ENCODE measurements at regions not wholly inside any gene's neighbourhood (a gene's known extent, or its start where the extent isn't known, plus 50 kb on each side); places are given as distances from the start of the nearest gene placed in this dataset.
A peak's percentile ranks its signal among the peaks of the same experiment; 100 is the strongest.

- Histone ChIP-seq H3K27ac (ENCODE audit: extremely low read depth, low read depth, low read length) (no peak overlapping the region), H3K4me1 (ENCODE audit: control insufficient read depth, insufficient read depth, low read length) (no peaks in the 10 kb centered on the region), H3K4me3 (ENCODE audit: low read depth, low read length) (no peak overlapping the region), H3K9me3 (ENCODE audit: control insufficient read depth, insufficient read depth, low read depth, low read length) (no peaks in the 10 kb centered on the region), H3K36me3 (ENCODE audit: control insufficient read depth in 2 of 2, insufficient read depth in 1 of 2, low read length in 2 of 2) (no peaks in the 10 kb centered on the region)
- no peak for TF ChIP-seq ZNF148 (tag by site-specific recombination; IDR thresholded peaks at IDR 0.05; ENCODE audit: borderline replicate concordance)
- peak; percentile 24 for TF ChIP-seq SETDB1 (IDR thresholded peaks at IDR 0.05; ENCODE audit: insufficient read length, low read length)
- TF ChIP-seq, protein P1, sequence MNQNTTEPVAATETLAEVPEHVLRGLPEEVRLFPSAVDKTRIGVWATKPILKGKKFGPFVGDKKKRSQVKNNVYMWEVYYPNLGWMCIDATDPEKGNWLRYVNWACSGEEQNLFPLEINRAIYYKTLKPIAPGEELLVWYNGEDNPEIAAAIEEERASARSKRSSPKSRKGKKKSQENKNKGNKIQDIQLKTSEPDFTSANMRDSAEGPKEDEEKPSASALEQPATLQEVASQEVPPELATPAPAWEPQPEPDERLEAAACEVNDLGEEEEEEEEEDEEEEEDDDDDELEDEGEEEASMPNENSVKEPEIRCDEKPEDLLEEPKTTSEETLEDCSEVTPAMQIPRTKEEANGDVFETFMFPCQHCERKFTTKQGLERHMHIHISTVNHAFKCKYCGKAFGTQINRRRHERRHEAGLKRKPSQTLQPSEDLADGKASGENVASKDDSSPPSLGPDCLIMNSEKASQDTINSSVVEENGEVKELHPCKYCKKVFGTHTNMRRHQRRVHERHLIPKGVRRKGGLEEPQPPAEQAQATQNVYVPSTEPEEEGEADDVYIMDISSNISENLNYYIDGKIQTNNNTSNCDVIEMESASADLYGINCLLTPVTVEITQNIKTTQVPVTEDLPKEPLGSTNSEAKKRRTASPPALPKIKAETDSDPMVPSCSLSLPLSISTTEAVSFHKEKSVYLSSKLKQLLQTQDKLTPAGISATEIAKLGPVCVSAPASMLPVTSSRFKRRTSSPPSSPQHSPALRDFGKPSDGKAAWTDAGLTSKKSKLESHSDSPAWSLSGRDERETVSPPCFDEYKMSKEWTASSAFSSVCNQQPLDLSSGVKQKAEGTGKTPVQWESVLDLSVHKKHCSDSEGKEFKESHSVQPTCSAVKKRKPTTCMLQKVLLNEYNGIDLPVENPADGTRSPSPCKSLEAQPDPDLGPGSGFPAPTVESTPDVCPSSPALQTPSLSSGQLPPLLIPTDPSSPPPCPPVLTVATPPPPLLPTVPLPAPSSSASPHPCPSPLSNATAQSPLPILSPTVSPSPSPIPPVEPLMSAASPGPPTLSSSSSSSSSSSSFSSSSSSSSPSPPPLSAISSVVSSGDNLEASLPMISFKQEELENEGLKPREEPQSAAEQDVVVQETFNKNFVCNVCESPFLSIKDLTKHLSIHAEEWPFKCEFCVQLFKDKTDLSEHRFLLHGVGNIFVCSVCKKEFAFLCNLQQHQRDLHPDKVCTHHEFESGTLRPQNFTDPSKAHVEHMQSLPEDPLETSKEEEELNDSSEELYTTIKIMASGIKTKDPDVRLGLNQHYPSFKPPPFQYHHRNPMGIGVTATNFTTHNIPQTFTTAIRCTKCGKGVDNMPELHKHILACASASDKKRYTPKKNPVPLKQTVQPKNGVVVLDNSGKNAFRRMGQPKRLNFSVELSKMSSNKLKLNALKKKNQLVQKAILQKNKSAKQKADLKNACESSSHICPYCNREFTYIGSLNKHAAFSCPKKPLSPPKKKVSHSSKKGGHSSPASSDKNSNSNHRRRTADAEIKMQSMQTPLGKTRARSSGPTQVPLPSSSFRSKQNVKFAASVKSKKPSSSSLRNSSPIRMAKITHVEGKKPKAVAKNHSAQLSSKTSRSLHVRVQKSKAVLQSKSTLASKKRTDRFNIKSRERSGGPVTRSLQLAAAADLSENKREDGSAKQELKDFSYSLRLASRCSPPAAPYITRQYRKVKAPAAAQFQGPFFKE (tag by site-specific recombination; IDR thresholded peaks at IDR 0.05; ENCODE audit: borderline replicate concordance), result no peak
- no peak for TF ChIP-seq ZBTB48 (tag by site-specific recombination; IDR thresholded peaks at IDR 0.05)
- TF ChIP-seq ZNF311 (tag by site-specific recombination; IDR thresholded peaks at IDR 0.05; ENCODE audit: borderline replicate concordance), result no peak
- POLR2A ChIA-PET, result no interaction called here
- CTCF ChIA-PET, result no interaction called here
These were observed 69.7 kb upstream of the H2AZ1 start for GRCh38 chr4:100019821-100020220.

DNA sequence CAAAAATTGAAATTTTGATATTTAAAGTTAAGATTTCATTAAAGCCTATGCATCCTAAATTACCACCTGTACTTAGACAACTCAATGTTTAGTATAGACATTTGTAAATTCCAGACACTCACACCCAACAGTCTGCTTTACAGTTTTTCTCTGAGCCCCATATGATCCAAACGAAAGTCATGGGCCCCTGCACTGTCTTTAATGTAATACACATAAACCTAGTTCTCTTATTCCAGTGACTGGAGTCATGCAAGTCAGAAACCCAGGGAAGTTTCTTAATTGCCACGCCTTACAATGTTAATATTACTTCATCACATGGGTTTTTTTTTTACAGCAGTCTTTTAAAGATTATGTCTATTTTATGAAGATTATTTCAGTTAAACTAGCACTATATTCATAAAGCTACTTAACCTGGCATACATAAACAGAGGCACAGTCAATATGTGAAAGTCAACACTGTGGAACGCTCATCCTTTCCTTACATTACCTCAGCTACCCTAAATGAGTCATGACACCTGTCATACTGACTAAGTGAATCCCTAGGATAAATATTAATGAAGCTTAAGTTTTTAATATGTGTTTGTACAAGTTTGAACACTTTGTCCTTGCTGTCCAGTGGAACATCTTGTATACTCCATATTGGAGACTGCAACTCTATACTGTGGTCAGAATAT lies 67.7 kb upstream of the H2AZ1 start:
- ChIA-PET POLR2A (no interaction called here), CTCF (interaction anchor here (0.6 kb wide), 1 partner anchor 210 kb away, joined by 3 read pairs; no protein-coding TSS in a partner anchor)
- Histone ChIP-seq H3K36me3 (ENCODE audit: control insufficient read depth in 2 of 2, insufficient read depth in 1 of 2, low read length in 2 of 2) (no peaks in the 10 kb centered on the region), H3K9me3 (ENCODE audit: control insufficient read depth, insufficient read depth, low read depth, low read length) (no peaks in the 10 kb centered on the region), H3K27ac (ENCODE audit: extremely low read depth, low read depth, low read length) (no peak overlapping the region), H3K4me1 (ENCODE audit: control insufficient read depth, insufficient read depth, low read length) (no peaks in the 10 kb centered on the region), H3K4me3 (ENCODE audit: low read depth, low read length) (no peak overlapping the region)
- TF ChIP-seq, protein P2, sequence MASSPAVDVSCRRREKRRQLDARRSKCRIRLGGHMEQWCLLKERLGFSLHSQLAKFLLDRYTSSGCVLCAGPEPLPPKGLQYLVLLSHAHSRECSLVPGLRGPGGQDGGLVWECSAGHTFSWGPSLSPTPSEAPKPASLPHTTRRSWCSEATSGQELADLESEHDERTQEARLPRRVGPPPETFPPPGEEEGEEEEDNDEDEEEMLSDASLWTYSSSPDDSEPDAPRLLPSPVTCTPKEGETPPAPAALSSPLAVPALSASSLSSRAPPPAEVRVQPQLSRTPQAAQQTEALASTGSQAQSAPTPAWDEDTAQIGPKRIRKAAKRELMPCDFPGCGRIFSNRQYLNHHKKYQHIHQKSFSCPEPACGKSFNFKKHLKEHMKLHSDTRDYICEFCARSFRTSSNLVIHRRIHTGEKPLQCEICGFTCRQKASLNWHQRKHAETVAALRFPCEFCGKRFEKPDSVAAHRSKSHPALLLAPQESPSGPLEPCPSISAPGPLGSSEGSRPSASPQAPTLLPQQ (tag by site-specific recombination; IDR thresholded peaks at IDR 0.05), result no peak
- TF ChIP-seq ZNF843 (tag by site-specific recombination; IDR thresholded peaks at IDR 0.05) (no peak), TCF7L2 (IDR thresholded peaks at IDR 0.05; ENCODE audit: borderline replicate concordance, low read depth, low read length) (no peak), ZNF585B (tag by site-specific recombination; IDR thresholded peaks at IDR 0.05) (no peak), BCL11A (tag by site-specific recombination; IDR thresholded peaks at IDR 0.05; ENCODE audit: low read depth) (no peak), ZBTB17 (tag by site-specific recombination; IDR thresholded peaks at IDR 0.05) (no peak), SETDB1 (IDR thresholded peaks at IDR 0.05; ENCODE audit: insufficient read length, low read length) (no peak), MYNN (tag by site-specific recombination; IDR thresholded peaks at IDR 0.05; ENCODE audit: borderline replicate concordance) (no peak)

Measured in HEK293 (cell line).